SK-N-MC (cell line): ENCODE measurements at regions not wholly inside any gene's neighbourhood (a gene's known extent, or its start where the extent isn't known, plus 50 kb on each side); places are given as distances from the start of the nearest gene placed in this dataset.

Experiments
- FOXP2 ChIP-seq: optimal IDR thresholded peaks from 2 replicates; pipeline ENCODE3; 2011; ENCODE audit warnings: mild to moderate bottlenecking, moderate library complexity; ENCODE audit not compliant: insufficient read depth; ENCODE audit errors: extremely low read length, control extremely low read depth
- POLR2AphosphoS5 ChIP-seq: IDR thresholded peaks from 2 replicates; pipeline ENCODE4 v1.6.1; 2012; ENCODE audit warnings: mild to moderate bottlenecking, low read depth, low read length, borderline replicate concordance

DNA sequence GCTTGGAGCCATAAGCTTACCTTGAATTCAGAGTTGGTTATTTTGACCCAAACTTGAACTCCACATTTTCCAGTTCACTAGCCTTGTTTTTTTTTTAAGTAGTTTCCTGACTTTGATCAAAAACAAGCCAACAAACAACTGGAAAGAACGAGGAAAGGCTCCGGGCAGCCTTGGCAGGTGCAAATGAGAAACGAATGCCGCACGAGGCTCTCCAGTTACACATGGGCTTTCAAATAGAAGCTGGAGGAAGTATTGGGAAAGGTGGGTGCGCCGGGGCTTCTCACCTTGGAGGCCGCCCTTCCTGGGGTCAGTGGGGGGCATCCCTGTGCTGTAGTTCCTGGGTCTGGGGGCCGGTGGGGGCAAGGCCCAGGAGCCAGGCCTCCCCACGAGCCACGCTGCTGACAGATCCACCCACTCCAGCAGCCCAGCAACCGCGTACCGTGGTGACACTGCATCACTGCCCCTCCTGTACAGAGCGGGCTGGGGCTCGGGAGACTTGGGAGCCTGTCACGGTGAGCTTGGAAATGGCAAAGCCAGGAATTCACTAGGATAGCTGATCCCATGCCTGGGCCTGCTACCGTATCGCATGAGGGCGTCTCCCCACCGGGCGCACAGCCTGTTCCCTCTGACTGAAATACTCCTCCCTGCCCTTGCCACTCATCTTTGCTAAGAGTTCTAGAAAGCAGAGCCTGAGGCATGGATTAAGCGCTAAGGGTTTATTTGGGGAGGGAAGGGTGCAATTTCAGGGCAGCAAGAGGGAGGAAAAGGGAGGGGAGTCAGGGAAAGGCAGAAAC, 50.9 kb upstream of the ADRA2C start:
- no peak for TF ChIP-seq FOXP2
- no peak for TF ChIP-seq POLR2AphosphoS5
